ENCODE measurements at regions not wholly inside any gene's neighbourhood (a gene's known extent, or its start where the extent isn't known, plus 50 kb on each side); places are given as distances from the start of the nearest gene placed in this dataset.

DNA sequence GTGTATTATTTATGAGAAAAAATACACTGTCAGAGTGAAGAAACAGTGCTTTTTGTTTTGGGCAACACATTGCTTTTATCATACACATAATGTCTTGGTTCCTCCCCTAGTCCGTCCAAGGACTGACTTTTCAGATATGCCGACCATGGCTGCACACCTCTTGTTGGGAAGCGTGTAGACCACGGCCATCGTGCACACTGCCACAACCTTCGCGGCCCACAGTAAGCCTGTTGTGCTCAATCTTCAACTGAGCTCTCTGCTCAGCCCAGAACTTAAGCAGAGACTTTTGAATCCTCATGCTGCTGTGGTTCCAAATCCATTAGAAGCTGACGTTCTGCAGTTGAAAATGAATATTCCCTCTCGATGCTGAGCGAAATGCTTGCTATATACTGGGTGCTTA is 157.6 kb upstream of the IRX2 start:
- no peak overlapping the region for H3K4me3 ChIP-seq (ENCODE audit: low read depth in 1 of 3, low read length in 3 of 3)
- no peaks in the 10 kb centered on the region for H3K4me1 ChIP-seq (ENCODE audit: control insufficient read depth in 3 of 3, insufficient read depth in 2 of 3, low read depth in 1 of 3, low read length in 2 of 3)
- no peaks in the 10 kb centered on the region for H3K9me3 ChIP-seq (ENCODE audit: control insufficient read depth in 2 of 2, insufficient read depth in 1 of 2, low read depth in 1 of 2, low read length in 1 of 2)
- no peak for DNase-seq
- 85 to 93% (median 87%) methylated on average over 10 of the region's 10 CpGs for WGBS, 3 donors
- H3K27me3 ChIP-seq (ENCODE audit: control insufficient read depth in 3 of 3, insufficient read depth in 3 of 3, low read length in 3 of 3) = no peaks in the 10 kb centered on the region
- H3K27ac ChIP-seq (ENCODE audit: low read depth in 1 of 3, low read length in 2 of 3) = no peak overlapping the region
- no peak for FAIRE-seq
- no peaks in the 10 kb centered on the region for H3K36me3 ChIP-seq (ENCODE audit: control insufficient read depth in 3 of 3, insufficient read depth in 2 of 3, low read depth in 1 of 3, low read length in 3 of 3)

DNA sequence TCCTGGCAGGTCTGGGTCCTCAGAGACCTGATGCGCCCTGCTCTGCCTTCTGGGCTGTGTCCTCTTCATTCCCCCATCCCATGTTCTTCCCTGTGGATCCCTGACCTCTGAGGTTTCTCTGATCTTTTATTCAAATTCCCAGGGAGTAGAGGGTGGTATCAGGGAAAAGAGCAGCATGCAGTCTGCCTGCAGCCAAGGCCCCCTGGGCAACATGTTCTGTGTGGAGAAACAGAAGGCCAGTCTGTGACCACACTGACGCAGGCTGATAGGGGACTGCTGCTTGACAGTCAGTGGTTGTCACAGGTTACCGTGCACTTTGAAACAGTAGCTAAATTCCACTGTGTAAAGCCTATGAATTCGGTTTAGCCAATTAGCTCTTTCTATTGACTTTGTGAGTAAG is 156.6 kb upstream of the IRX2 start:
- no peak overlapping the region for H3K4me3 ChIP-seq (ENCODE audit: low read depth in 1 of 3, low read length in 3 of 3)
- no peaks in the 10 kb centered on the region for H3K36me3 ChIP-seq (ENCODE audit: control insufficient read depth in 3 of 3, insufficient read depth in 2 of 3, low read depth in 1 of 3, low read length in 3 of 3)
- no peak for FAIRE-seq
- no peak for DNase-seq
- no peaks in the 10 kb centered on the region for H3K27me3 ChIP-seq (ENCODE audit: control insufficient read depth in 3 of 3, insufficient read depth in 3 of 3, low read length in 3 of 3)
- no peaks in the 10 kb centered on the region for H3K9me3 ChIP-seq (ENCODE audit: control insufficient read depth in 2 of 2, insufficient read depth in 1 of 2, low read depth in 1 of 2, low read length in 1 of 2)
- WGBS, 3 donors = 41 to 75% (median 53%) methylated on average over 4 of the region's 4 CpGs
- no peaks in the 10 kb centered on the region for H3K4me1 ChIP-seq (ENCODE audit: control insufficient read depth in 3 of 3, insufficient read depth in 2 of 3, low read depth in 1 of 3, low read length in 2 of 3)
- H3K27ac ChIP-seq (ENCODE audit: low read depth in 1 of 3, low read length in 2 of 3) = no peak overlapping the region

DNA sequence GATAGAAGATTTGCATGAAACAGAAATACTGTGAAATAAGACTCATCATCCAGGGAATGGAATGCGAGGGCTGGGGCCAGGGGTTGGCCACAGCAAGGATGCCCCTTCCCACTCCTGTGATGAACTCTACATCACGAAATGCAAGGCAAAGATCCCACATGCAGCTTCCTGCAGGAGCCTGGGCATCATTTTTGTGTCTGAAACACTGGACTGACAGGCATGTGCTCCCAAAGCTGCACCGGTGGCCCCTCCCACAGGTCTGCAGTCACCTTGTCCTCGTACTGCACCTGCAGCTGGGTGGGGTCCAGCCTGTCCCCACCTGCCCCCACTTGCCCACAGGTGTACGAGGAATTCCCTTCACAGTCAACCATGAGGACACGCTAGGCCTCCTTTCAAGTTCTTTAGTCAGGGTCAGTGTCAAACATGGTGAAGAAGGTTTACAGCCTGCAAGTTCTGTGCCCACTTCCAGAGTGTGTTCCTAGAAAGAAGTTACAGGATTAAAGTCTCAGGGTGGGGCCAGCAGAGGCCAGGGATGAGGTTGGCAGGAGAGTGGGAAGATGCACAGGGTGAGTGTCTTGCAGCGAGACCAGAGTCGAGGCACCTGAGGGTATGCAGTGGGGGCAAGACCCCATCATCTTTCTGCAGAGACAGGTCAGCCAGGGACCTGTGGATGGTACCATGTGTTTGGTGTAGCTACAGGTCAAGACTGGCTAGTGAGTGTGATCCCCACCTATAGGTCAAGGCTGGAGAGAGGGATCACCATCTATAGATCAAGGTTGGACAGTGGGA is 155.0 kb upstream of the IRX2 start:
- Histone ChIP-seq H3K27ac (ENCODE audit: low read depth in 1 of 3, low read length in 2 of 3) (no peak overlapping the region), H3K9me3 (ENCODE audit: control insufficient read depth in 2 of 2, insufficient read depth in 1 of 2, low read depth in 1 of 2, low read length in 1 of 2) (no peaks in the 10 kb centered on the region), H3K4me1 (ENCODE audit: control insufficient read depth in 3 of 3, insufficient read depth in 2 of 3, low read depth in 1 of 3, low read length in 2 of 3) (no peaks in the 10 kb centered on the region), H3K4me3 (ENCODE audit: low read depth in 1 of 3, low read length in 3 of 3) (no peak overlapping the region), H3K36me3 (ENCODE audit: control insufficient read depth in 3 of 3, insufficient read depth in 2 of 3, low read depth in 1 of 3, low read length in 3 of 3) (no peaks in the 10 kb centered on the region), H3K27me3 (ENCODE audit: control insufficient read depth in 3 of 3, insufficient read depth in 3 of 3, low read length in 3 of 3) (no peaks in the 10 kb centered on the region)
- DNase-seq (no peak), FAIRE-seq (no peak)
- WGBS, 3 donors = 66 to 81% (median 73%) methylated on average over 8 of the region's 8 CpGs

DNA sequence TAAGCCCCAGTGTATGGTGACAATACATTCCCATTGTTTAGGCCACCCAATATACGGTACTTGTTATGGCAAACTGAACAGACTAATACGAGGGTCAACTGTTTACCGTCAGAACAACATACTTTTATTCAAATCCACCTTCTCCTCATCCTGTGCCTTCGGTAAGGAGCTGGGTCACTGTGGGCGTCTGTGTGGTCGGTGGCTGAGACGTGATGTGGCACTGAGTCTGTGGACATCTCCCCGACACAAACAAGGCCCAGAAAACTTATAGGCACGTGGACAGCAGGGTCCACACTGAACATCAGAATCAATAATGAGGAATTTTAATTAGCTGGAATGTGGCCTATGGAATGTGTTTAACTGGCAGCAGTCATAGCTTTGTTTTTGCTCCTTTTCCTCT is 154.3 kb upstream of the IRX2 start:
- 65 to 71% (median 71%) methylated on average over 9 of the region's 9 CpGs for WGBS, 3 donors
- FAIRE-seq = no peak

DNA sequence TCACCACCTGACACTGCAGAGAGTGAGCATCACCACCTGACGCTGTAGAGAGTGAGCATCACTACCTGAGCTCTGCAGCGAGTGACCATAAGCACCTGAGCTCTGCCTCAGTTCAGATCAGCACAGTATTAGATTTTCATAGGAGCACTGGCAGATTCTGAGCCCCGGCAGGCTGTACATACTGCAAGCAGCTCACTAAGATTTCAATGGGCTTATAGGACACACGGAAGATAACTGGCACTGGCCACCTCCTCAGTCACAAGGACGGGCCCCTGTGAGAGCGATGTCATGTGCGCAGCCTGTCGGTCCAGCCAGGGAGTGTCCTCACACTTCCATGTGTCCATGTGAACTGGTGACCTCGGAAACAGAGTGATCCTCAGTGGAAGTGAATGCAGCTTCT is 153.5 kb upstream of the IRX2 start:
- Histone ChIP-seq H3K27me3 (ENCODE audit: control insufficient read depth in 3 of 3, insufficient read depth in 3 of 3, low read length in 3 of 3) (no peaks in the 10 kb centered on the region), H3K4me1 (ENCODE audit: control insufficient read depth in 3 of 3, insufficient read depth in 2 of 3, low read depth in 1 of 3, low read length in 2 of 3) (no peaks in the 10 kb centered on the region), H3K36me3 (ENCODE audit: control insufficient read depth in 3 of 3, insufficient read depth in 2 of 3, low read depth in 1 of 3, low read length in 3 of 3) (no peaks in the 10 kb centered on the region), H3K27ac (ENCODE audit: low read depth in 1 of 3, low read length in 2 of 3) (no peak overlapping the region), H3K4me3 (ENCODE audit: low read depth in 1 of 3, low read length in 3 of 3) (no peak overlapping the region), H3K9me3 (ENCODE audit: control insufficient read depth in 2 of 2, insufficient read depth in 1 of 2, low read depth in 1 of 2, low read length in 1 of 2) (no peaks in the 10 kb centered on the region)
- WGBS, 3 donors = 80 to 85% (median 84%) methylated on average over 9 of the region's 9 CpGs
- FAIRE-seq (no peak), DNase-seq (no peak)

More for the DNA sequence above, 154.3 kb upstream of the IRX2 start:
- Histone ChIP-seq H3K27me3 (ENCODE audit: control insufficient read depth in 3 of 3, insufficient read depth in 3 of 3, low read length in 3 of 3) (no peaks in the 10 kb centered on the region), H3K4me3 (ENCODE audit: low read depth in 1 of 3, low read length in 3 of 3) (no peak overlapping the region), H3K27ac (ENCODE audit: low read depth in 1 of 3, low read length in 2 of 3) (no peak overlapping the region), H3K9me3 (ENCODE audit: control insufficient read depth in 2 of 2, insufficient read depth in 1 of 2, low read depth in 1 of 2, low read length in 1 of 2) (no peaks in the 10 kb centered on the region), H3K36me3 (ENCODE audit: control insufficient read depth in 3 of 3, insufficient read depth in 2 of 3, low read depth in 1 of 3, low read length in 3 of 3) (no peaks in the 10 kb centered on the region), H3K4me1 (ENCODE audit: control insufficient read depth in 3 of 3, insufficient read depth in 2 of 3, low read depth in 1 of 3, low read length in 2 of 3) (no peaks in the 10 kb centered on the region)
- DNase-seq = no peak

DNA sequence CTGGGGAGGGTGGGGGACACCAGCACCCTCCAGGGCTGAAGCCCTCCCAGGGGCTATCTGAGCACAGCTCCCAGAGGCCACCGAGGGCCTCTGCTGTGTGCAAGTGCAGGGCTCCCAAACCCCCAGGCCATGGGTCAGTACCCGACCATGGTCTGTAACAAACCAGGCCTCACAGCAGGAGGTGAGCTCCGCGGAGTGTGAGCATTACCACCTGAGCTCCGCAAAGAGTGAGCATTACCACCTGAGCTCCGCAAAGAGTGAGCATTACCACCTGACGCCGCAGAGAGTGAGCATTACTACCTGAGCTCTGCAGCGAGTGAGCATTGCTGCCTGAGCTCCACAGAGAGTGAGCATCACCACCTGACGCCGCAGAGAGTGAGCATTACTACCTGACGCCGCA is 152.9 kb upstream of the IRX2 start:
- H3K4me3 ChIP-seq (ENCODE audit: low read depth in 1 of 3, low read length in 3 of 3) = no peak overlapping the region
- 73 to 83% (median 80%) methylated on average over 13 of the region's 13 CpGs for WGBS, 3 donors
- H3K4me1 ChIP-seq (ENCODE audit: control insufficient read depth in 3 of 3, insufficient read depth in 2 of 3, low read depth in 1 of 3, low read length in 2 of 3) = no peaks in the 10 kb centered on the region
- FAIRE-seq = no peak
- no peaks in the 10 kb centered on the region for H3K36me3 ChIP-seq (ENCODE audit: control insufficient read depth in 3 of 3, insufficient read depth in 2 of 3, low read depth in 1 of 3, low read length in 3 of 3)
- no peak overlapping the region for H3K27ac ChIP-seq (ENCODE audit: low read depth in 1 of 3, low read length in 2 of 3)
- DNase-seq = no peak
- H3K9me3 ChIP-seq (ENCODE audit: control insufficient read depth in 2 of 2, insufficient read depth in 1 of 2, low read depth in 1 of 2, low read length in 1 of 2) = no peaks in the 10 kb centered on the region
- H3K27me3 ChIP-seq (ENCODE audit: control insufficient read depth in 3 of 3, insufficient read depth in 3 of 3, low read length in 3 of 3) = no peaks in the 10 kb centered on the region

DNA sequence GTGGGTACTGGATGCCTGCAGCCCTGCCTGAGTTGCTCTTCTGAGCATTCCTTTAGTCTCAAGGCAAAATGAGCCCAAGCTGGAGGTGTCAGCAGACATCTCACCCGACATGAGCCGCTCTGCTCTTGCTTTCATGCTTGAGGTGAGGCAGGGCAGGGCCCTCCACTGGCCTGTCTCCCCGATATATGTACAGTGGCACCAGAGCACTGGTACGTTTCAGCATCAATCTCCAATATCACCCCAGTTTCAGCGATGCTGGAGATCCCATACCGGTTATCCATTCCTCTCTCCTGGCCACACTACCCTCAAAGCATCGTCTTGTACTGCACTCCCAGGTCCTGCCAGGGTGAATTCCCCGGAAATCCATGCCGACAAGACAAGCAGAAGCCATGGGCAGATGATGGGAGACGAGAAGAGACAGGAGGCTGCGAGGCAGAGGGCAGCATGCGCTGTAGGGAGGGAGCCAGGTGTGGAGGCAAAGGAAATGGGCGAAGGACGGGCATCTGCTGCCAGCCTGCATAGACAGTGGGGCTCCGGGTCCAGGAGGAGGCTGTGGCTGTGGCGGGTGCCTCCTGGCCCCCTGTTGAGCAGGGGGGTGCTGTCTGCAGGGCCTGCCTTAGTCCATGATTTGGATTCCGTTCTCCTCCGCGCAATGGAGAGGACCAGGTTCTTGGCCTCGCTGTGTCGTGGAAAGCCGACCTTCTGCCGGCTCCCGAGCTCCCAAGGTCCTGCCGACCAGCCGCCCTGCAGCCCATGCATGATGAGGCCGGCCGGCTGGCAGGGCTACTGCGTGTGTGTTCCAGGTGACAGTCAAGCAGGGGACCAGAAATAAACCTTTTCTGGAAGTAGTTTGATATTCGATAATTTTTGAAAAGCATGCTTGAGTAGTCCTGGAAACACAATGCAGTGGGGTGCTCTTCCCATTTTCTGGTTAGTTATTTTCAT is 152.2 kb upstream of the IRX2 start:
- 87 to 91% (median 90%) methylated on average over 29 to 30 of the region's 30 CpGs for WGBS, 3 donors
- no peaks in the 10 kb centered on the region for H3K27me3 ChIP-seq (ENCODE audit: control insufficient read depth in 3 of 3, insufficient read depth in 3 of 3, low read length in 3 of 3)
- DNase-seq (no peak), FAIRE-seq (no peak)
- H3K4me3 ChIP-seq (ENCODE audit: low read depth in 1 of 3, low read length in 3 of 3) = no peak overlapping the region
- no peaks in the 10 kb centered on the region for H3K36me3 ChIP-seq (ENCODE audit: control insufficient read depth in 3 of 3, insufficient read depth in 2 of 3, low read depth in 1 of 3, low read length in 3 of 3)
- no peaks in the 10 kb centered on the region for H3K4me1 ChIP-seq (ENCODE audit: control insufficient read depth in 3 of 3, insufficient read depth in 2 of 3, low read depth in 1 of 3, low read length in 2 of 3)
- no peak overlapping the region for H3K27ac ChIP-seq (ENCODE audit: low read depth in 1 of 3, low read length in 2 of 3)
- H3K9me3 ChIP-seq (ENCODE audit: control insufficient read depth in 2 of 2, insufficient read depth in 1 of 2, low read depth in 1 of 2, low read length in 1 of 2) = no peaks in the 10 kb centered on the region

DNA sequence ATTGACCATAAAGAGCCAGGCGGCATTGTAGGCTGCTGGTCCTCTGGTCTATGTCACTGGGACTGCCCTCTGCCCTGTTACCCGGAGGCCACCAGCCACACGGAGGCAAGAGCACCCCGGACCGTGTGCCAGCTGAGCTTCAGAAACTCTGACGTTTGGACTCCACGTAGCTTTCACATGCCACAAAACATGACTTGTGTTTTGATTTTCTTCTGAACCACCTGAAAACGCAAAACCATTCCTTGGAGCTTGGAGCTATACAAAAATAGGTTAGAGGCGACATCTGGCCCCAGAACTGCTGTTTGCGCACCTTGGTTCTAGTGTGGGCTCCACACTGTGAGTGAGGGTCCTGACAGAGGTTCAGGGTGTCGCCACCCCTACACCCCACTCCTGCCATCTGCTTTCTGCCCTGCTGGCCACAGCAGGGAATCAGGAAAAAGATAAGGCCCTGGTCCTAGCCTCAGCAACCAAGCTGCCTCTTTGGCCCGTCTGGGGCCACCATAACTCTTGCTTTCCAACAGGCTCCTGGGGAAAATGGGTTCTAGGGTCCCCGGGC is 151.3 kb upstream of the IRX2 start:
- 84 to 89% (median 88%) methylated on average over 13 of the region's 13 CpGs for WGBS, 3 donors
- H3K36me3 ChIP-seq (ENCODE audit: control insufficient read depth in 3 of 3, insufficient read depth in 2 of 3, low read depth in 1 of 3, low read length in 3 of 3) = no peaks in the 10 kb centered on the region
- DNase-seq = no peak
- no peak overlapping the region for H3K27ac ChIP-seq (ENCODE audit: low read depth in 1 of 3, low read length in 2 of 3)
- no peak for FAIRE-seq
- no peaks in the 10 kb centered on the region for H3K4me1 ChIP-seq (ENCODE audit: control insufficient read depth in 3 of 3, insufficient read depth in 2 of 3, low read depth in 1 of 3, low read length in 2 of 3)
- H3K4me3 ChIP-seq (ENCODE audit: low read depth in 1 of 3, low read length in 3 of 3) = no peak overlapping the region
- no peaks in the 10 kb centered on the region for H3K27me3 ChIP-seq (ENCODE audit: control insufficient read depth in 3 of 3, insufficient read depth in 3 of 3, low read length in 3 of 3)
- H3K9me3 ChIP-seq (ENCODE audit: control insufficient read depth in 2 of 2, insufficient read depth in 1 of 2, low read depth in 1 of 2, low read length in 1 of 2) = no peaks in the 10 kb centered on the region

Data from small intestine (tissue), 7 donors.